H1 (cell line): ENCODE measurements at regions not wholly inside any gene's neighbourhood (a gene's known extent, or its start where the extent isn't known, plus 50 kb on each side); places are given as distances from the start of the nearest gene placed in this dataset.

ENCODE experiments used
- CTCF ChIA-PET: fragments of 300-600 bp; sonication (Branson Sonifier 250); formaldehyde crosslinking; loops from one replicate; lab custom pipeline; 2021; ENCODE audit not compliant: partially characterized antibody; lab: Charles Lee
- POLR2A ChIA-PET: fragments of 300-600 bp; sonication (Branson Sonifier 250); formaldehyde crosslinking; loops from one replicate; lab custom pipeline; 2021; ENCODE audit warnings: inconsistent platforms; ENCODE audit not compliant: partially characterized antibody; lab: Charles Lee
- DNase-seq, 2 experiments: peaks; one replicate each; pipeline versions ENCODE4 v3.0.0 to v3.0.0-alpha.2; 2010 to 2022; ENCODE audit warnings: low spot score in 2 of 2, low read depth in 1 of 2, mixed read lengths in 1 of 2
- FAIRE-seq: peaks from 2 replicates; lab custom pipeline; 2011; peaks lifted over from hg19 to GRCh38; lab: Jason Lieb, UNC
- H2AFZ ChIP-seq: 2 replicates; pipeline ENCODE4 v1.8.1; 2012; ENCODE audit warnings: low read length, inconsistent platforms
- H2AK5ac ChIP-seq: 2 replicates; pipeline ENCODE4 v1.6.1; 2013; ENCODE audit warnings: low read depth, low read length
- H2BK120ac ChIP-seq: replicated peaks from 2 replicates; pipeline ENCODE3; 2013; ENCODE audit warnings: low read depth, low read length, inconsistent platforms
- H2BK12ac ChIP-seq: 2 replicates; pipeline ENCODE4 v1.6.1; 2013; ENCODE audit warnings: low read depth, low read length
- H2BK15ac ChIP-seq: 2 replicates; pipeline ENCODE4 v1.6.1; 2013; ENCODE audit warnings: low read length
- H2BK20ac ChIP-seq: 2 replicates; pipeline ENCODE4 v1.6.1; 2013; ENCODE audit warnings: low read length
- H2BK5ac ChIP-seq: 2 replicates; pipeline ENCODE4 v1.6.1; 2013; ENCODE audit warnings: low read depth, low read length
- H3K14ac ChIP-seq: 2 replicates; pipeline ENCODE4 v1.6.1; 2013; ENCODE audit warnings: inconsistent platforms; ENCODE audit not compliant: insufficient read length
- H3K18ac ChIP-seq: 2 replicates; pipeline ENCODE4 v1.6.1; 2013; ENCODE audit warnings: low read length; ENCODE audit errors: extremely low read depth
- H3K23ac ChIP-seq: 2 replicates; pipeline ENCODE4 v1.6.1; 2013; ENCODE audit warnings: inconsistent platforms; ENCODE audit not compliant: insufficient read length
- H3K23me2 ChIP-seq: 2 replicates; pipeline ENCODE4 v1.6.1; 2013; ENCODE audit warnings: low read depth, low read length
- H3K27ac ChIP-seq: 2 replicates; pipeline ENCODE4 v1.6.1; 2011; ENCODE audit warnings: low read depth, low read length, inconsistent platforms
- H3K27me3 ChIP-seq, 4 experiments: replicated peaks in 1 of 4; 1 replicate in 1 of 4; 2 replicates in 3 of 4; pipeline versions ENCODE4 v1.6.1 to v1.8.1; 2011 to 2013; ENCODE audit warnings: low read length in 3 of 4, mild to moderate bottlenecking in 3 of 4, inconsistent platforms in 2 of 4, mixed read lengths in 2 of 4, moderate library complexity in 1 of 4; ENCODE audit not compliant: control insufficient read depth in 3 of 4, insufficient read depth in 3 of 4; ENCODE audit errors: extremely low read depth in 1 of 4
- H3K36me3 ChIP-seq, 4 experiments: 2 replicates each; pipeline versions ENCODE4 v1.6.1 to v1.8.1; 2011 to 2013; ENCODE audit warnings: mild to moderate bottlenecking in 4 of 4, low read length in 3 of 4, moderate library complexity in 2 of 4, control low read depth in 1 of 4, inconsistent platforms in 1 of 4; ENCODE audit not compliant: insufficient read depth in 4 of 4, control insufficient read depth in 2 of 4
- H3K4ac ChIP-seq: replicated peaks from 2 replicates; pipeline ENCODE3; 2013; ENCODE audit warnings: low read length, low read depth, mixed read lengths, inconsistent platforms; ENCODE audit not compliant: insufficient read length
- H3K4me1 ChIP-seq, 4 experiments: replicated peaks in 1 of 4; 1 replicate in 1 of 4; 2 replicates in 3 of 4; pipeline versions ENCODE4 v1.6.1 to v1.8.1; 2011 to 2013; ENCODE audit warnings: low read length in 3 of 4, inconsistent platforms in 2 of 4, mixed read lengths in 1 of 4; ENCODE audit not compliant: insufficient read depth in 4 of 4, control insufficient read depth in 3 of 4
- H3K4me2 ChIP-seq, 2 experiments: 2 replicates each; pipeline versions ENCODE4 v1.6.1 to v1.8.1; 2011 to 2013; ENCODE audit warnings: low read depth in 2 of 2, low read length in 2 of 2, control low read depth in 1 of 2, inconsistent platforms in 1 of 2, mild to moderate bottlenecking in 1 of 2; ENCODE audit not compliant: insufficient read depth in 1 of 2
- H3K4me3 ChIP-seq, 4 experiments: fragments of 200-600, 300-600 bp in 1 of 4; sonication (generic), shearing (Covaris generic), sonication (Bioruptor Twin) in 1 of 4; 2 replicates each; pipeline versions ENCODE4 v1.5.1 to v1.8.1; 2011 to 2016; ENCODE audit warnings: low read length in 4 of 4, low read depth in 3 of 4, control low read depth in 2 of 4, inconsistent platforms in 2 of 4, mild to moderate bottlenecking in 2 of 4, mixed read lengths in 1 of 4, moderate library complexity in 1 of 4; ENCODE audit not compliant: insufficient read depth in 2 of 4; ENCODE audit errors: extremely low read depth in 1 of 4
- H3K56ac ChIP-seq: replicated peaks from 2 replicates; pipeline ENCODE3; 2013; ENCODE audit warnings: low read depth, mild to moderate bottlenecking, mixed read lengths, low read length, inconsistent platforms; ENCODE audit not compliant: insufficient read length
- H3K79me1 ChIP-seq: 2 replicates; pipeline ENCODE4 v1.6.1; 2013; ENCODE audit warnings: low read depth, low read length, control low read depth
- H3K79me2 ChIP-seq, 2 experiments: 2 replicates each; pipeline versions ENCODE4 v1.6.1 to v1.8.1; 2012 to 2013; ENCODE audit warnings: low read length in 2 of 2, mild to moderate bottlenecking in 2 of 2, inconsistent platforms in 1 of 2; ENCODE audit not compliant: insufficient read depth in 2 of 2, control insufficient read depth in 1 of 2
- H3K9ac ChIP-seq, 4 experiments: replicated peaks in 1 of 4; 1 replicate in 1 of 4; 2 replicates in 3 of 4; pipeline versions ENCODE4 v1.6.1 to v1.8.1; 2011 to 2013; ENCODE audit warnings: low read depth in 3 of 4, low read length in 3 of 4, control low read depth in 2 of 4, mild to moderate bottlenecking in 2 of 4, moderate library complexity in 2 of 4, inconsistent platforms in 1 of 4; ENCODE audit errors: extremely low read depth in 1 of 4
- H3K9me3 ChIP-seq, 2 experiments: 2 replicates each; pipeline versions ENCODE4 v1.6.1 to v1.8.1; 2012 to 2013; ENCODE audit warnings: mild to moderate bottlenecking in 2 of 2, moderate library complexity in 2 of 2, control low read depth in 1 of 2, inconsistent platforms in 1 of 2, low read depth in 1 of 2, low read length in 1 of 2, mixed read lengths in 1 of 2; ENCODE audit not compliant: insufficient read depth in 2 of 2
- H4K20me1 ChIP-seq, 2 experiments: replicated peaks in 1 of 2; 2 replicates each; pipeline versions ENCODE3 to v1.8.1; 2011 to 2013; ENCODE audit warnings: inconsistent platforms in 2 of 2, low read length in 2 of 2, mild to moderate bottlenecking in 1 of 2; ENCODE audit not compliant: insufficient read depth in 2 of 2, control insufficient read depth in 1 of 2
- H4K5ac ChIP-seq: 2 replicates; pipeline ENCODE4 v1.6.1; 2013; ENCODE audit warnings: low read length, low read depth, mixed read lengths, inconsistent platforms; ENCODE audit not compliant: insufficient read length
- H4K8ac ChIP-seq: 2 replicates; pipeline ENCODE4 v1.8.0; 2013; ENCODE audit warnings: mild to moderate bottlenecking, moderate library complexity, low read length, inconsistent platforms; ENCODE audit not compliant: insufficient read depth; ENCODE audit errors: extremely low read depth
- H4K91ac ChIP-seq: replicated peaks from 2 replicates; pipeline ENCODE3; 2013; ENCODE audit warnings: low read length, mixed read lengths, inconsistent platforms; ENCODE audit not compliant: insufficient read length
- TEAD4 ChIP-seq: IDR thresholded peaks from 2 replicates; pipeline ENCODE4 v1.6.1; 2012; ENCODE audit warnings: low read depth, low read length, inconsistent platforms, mixed read lengths
- whole genome bisulfite sequencing, 2 experiments: shearing (Covaris generic) in 1 of 2; methylation state at CpG; one replicate each; pipeline versions ENCODE4 v1.1.6 to v1.1.7; 2013 to 2015; ENCODE audit warnings: low lambda C conversion rate in 2 of 2, mixed read lengths in 2 of 2, inconsistent platforms in 1 of 2, low coverage in 1 of 2, missing lambda C conversion rate in 1 of 2; ENCODE audit not compliant: insufficient replicate concordance in 2 of 2, insufficient coverage in 1 of 2, insufficient read length in 1 of 2; ENCODE audit errors: extremely low coverage in 1 of 2, missing lambda C conversion rate in 1 of 2; 5-methylcytosine and 5-hydroxymethylcytosine counted together

- Histone ChIP-seq H3K9ac (no peak overlapping the region), H3K36me3 (no peaks in the 10 kb centered on the region), H2BK120ac (no peak overlapping the region), H3K23ac (no peak overlapping the region), H3K9me3 (no peaks in the 10 kb centered on the region), H4K5ac (no peak overlapping the region), H4K91ac (no peak overlapping the region), H2BK12ac (0 out of 2 replicates have a peak overlapping the region, but pooled peaks have one; percentile 27), H3K23me2 (no peaks in the 10 kb centered on the region), H3K4me1 (no peaks in the 10 kb centered on the region; a peak in 1 of 7 replicates), H4K20me1 (no peaks in the 10 kb centered on the region), H3K4me3 (no peak overlapping the region), H2AFZ (no peak overlapping the region), H3K56ac (no peak overlapping the region), H2BK15ac (no peak overlapping the region), H2BK20ac (no peak overlapping the region), H2BK5ac (no peak overlapping the region), H3K79me2 (no peaks in the 10 kb centered on the region), H2AK5ac (no peak overlapping the region; the same call in 1 of the 2 replicates), H3K4ac (no peak overlapping the region), H3K27me3 (no peaks in the 10 kb centered on the region), H3K27ac (no peak overlapping the region), H3K14ac (no peak overlapping the region), H3K4me2 (no peak overlapping the region), H3K18ac (no peak overlapping the region), H3K79me1 (no peaks in the 10 kb centered on the region), H4K8ac (peak overlapping the region; percentile 43; the same call in 1 of the 2 replicates)
- whole genome bisulfite sequencing, 2 experiments, result 84% methylated on average over 6 of the region's 6 CpGs; no CpG with 5 or more reads in 1 of the 2 experiments
- no peak for DNase-seq
- ChIA-PET CTCF (no interaction called here), POLR2A (no interaction called here)
- FAIRE-seq, result no peak
- TF ChIP-seq TEAD4, result no peak
These were observed 118.5 kb downstream of the MATN1 start for GRCh38 chr1:30604801-30605440.
